Skeletal muscle satellite cell (primary cell): ENCODE measurements at regions not wholly inside any gene's neighbourhood (a gene's known extent, or its start where the extent isn't known, plus 50 kb on each side); places are given as distances from the start of the nearest gene placed in this dataset.
"Not testable (repeated sequence)": the region's sequence is repeated elsewhere in the genome, so short reads cannot be mapped to it uniquely, and the experiment has no call there.

Experiments used
- H3K27me3 ChIP-seq: 2 replicates; pipeline ENCODE4 v1.7.0; 2013; ENCODE audit warnings: low read length; ENCODE audit not compliant: control insufficient read depth, insufficient read depth
- H3K36me3 ChIP-seq: 2 replicates; pipeline ENCODE4 v1.7.0; 2013; ENCODE audit warnings: mild to moderate bottlenecking, control low read depth, low read length; ENCODE audit not compliant: insufficient read depth
- H3K4me1 ChIP-seq: 2 replicates; pipeline ENCODE4 v1.7.0; 2013; ENCODE audit warnings: low read length; ENCODE audit not compliant: control insufficient read depth, insufficient read depth
- H3K4me2 ChIP-seq: 2 replicates; pipeline ENCODE4 v1.7.0; 2013; ENCODE audit warnings: mild to moderate bottlenecking, low read length
- H3K4me3 ChIP-seq: 2 replicates; pipeline ENCODE4 v1.7.0; 2013; ENCODE audit warnings: low read length
- H3K9ac ChIP-seq: 2 replicates; pipeline ENCODE4 v1.7.0; 2013; ENCODE audit warnings: mild to moderate bottlenecking, low read depth, low read length, moderate library complexity
- H3K9me3 ChIP-seq: replicated peaks from 2 replicates; pipeline ENCODE4 v1.7.0; 2013; ENCODE audit warnings: mild to moderate bottlenecking, control low read depth, low read length

DNA sequence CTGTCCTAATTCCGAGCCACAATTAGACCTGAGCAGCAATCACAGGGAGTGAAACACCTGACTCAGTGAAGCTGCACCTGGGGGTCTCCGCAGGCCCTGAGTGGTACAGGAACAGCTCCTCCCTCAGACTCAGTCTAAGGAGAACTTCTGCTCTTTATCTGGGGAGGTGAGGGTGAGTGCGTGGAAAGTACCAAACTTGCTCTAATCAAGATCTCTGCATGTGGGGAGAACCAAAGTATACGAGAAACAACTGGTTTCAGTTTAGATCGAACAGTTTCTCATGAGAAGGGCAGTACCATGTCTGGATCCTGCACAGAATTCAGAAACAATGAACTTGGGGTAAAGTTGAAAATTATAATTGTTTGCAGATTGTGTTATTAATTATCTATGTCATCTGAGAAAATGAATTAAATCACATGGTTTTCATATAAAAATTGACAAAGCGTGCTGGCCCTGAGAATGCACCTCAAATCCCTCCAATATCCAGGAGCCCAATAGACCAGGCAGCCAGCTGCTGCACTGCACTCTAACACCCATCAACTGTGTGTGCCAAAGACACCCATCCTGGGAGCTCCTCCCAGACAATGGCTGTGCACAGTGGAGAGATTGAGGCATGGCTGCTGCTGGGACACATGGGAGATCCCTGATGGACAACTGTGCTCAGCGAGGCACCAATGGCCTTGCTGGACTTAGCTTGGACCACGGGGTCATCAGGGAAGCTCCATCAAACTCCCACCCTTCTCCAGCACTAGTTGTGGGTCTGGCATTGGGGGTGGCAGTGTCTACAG is 803.8 kb downstream of the TMEM121 start:
- not testable (repeated sequence) for H3K9me3 ChIP-seq, H3K9ac ChIP-seq, H3K4me1 ChIP-seq, H3K27me3 ChIP-seq, H3K4me3 ChIP-seq, H3K36me3 ChIP-seq, H3K4me2 ChIP-seq

DNA sequence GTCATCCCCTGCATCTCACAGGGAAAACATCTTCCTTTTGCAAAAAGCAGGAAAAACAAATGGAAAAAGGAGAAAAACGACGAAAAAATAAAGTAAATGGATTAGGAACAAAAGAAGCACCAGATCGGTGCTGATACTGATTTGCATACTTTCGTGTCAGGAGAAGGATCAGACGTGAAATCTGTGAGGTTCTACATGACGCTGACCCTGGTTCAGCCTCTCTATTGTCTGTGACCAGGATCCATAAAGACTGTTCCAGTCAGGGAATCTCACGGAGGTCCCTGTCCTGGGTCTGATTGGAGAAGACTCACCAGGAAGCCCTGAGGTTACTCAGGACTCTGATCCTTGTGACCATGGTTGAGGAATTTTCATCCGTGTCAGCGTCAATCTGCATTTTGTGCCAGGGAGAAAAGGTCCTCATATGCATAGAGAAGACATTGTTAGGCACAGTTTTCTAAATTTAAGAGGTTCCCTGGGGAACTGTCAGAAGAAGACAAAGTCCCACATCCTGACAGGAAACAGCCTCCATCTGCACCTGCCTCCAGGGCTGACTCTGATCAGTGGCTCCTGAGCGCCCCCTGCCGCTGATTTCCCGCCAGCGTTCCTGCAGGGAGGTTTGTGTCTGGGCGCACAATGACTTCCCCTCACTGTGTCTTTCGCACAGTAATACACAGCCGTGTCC is 808.2 kb downstream of the TMEM121 start:
- H3K4me2 ChIP-seq, H3K9me3 ChIP-seq, H3K9ac ChIP-seq, H3K36me3 ChIP-seq, H3K4me1 ChIP-seq, H3K27me3 ChIP-seq, H3K4me3 ChIP-seq: not testable (repeated sequence)

DNA sequence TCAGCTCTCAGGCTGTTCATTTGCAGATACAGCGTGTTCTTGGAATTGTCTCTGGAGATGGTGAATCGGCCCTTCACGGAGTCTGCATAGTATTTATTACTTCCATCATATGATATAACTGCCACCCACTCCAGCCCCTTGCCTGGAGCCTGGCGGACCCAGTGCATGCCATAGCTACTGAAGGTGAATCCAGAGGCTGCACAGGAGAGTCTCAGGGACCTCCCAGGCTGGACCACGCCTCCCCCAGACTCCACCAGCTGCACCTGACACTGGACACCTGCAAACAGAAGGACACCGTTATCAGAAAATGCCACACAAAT is 808.7 kb downstream of the TMEM121 start:
- not testable (repeated sequence) for H3K4me1 ChIP-seq, H3K4me2 ChIP-seq, H3K9me3 ChIP-seq, H3K9ac ChIP-seq, H3K4me3 ChIP-seq, H3K36me3 ChIP-seq, H3K27me3 ChIP-seq

DNA sequence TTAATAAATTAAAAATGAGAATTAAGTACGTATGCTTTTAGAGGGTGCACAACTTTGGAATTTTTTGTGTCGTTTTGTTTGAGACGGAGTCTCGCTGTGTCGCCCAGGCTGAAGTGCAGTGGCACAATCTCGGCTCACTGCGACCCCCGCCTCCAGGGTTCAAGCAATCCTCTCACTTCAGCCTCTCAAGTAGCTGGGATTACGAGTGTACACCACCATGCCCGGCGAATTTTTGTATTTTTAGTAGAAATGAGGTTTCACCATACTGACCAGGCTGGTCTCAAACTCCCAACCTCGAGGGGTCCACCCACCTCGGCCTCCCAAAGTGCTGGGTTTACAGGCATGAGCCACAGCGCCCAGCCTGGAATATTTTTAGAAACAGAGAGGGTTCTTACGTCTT is 812.4 kb downstream of the TMEM121 start:
- H3K4me1 ChIP-seq, H3K9ac ChIP-seq: not testable (repeated sequence)

DNA sequence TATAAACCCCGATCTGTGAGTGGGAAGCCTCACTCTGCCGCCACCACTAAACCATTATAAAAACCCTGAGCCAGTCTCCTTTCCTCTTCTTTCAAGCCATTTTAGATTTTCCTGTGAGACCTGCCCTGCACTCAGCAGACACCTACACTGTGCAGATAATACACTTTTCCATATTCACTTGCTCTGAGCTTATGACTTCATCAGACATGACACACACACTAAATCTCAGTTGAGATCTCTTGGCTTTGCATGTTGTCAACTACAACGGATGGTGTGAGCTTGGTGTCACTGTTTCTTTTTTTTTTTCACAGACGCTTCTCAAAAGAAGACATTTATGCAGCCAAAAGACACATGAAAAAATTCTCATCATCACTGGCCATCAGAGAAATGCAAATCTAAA is 814.3 kb downstream of the TMEM121 start:
- peaks cover 17% of the 10 kb centered on the region for H3K9me3 ChIP-seq
- H3K27me3 ChIP-seq, H3K4me3 ChIP-seq, H3K36me3 ChIP-seq, H3K9ac ChIP-seq, H3K4me1 ChIP-seq, H3K4me2 ChIP-seq: not testable (repeated sequence)

More for the DNA sequence above, 812.4 kb downstream of the TMEM121 start:
- H3K9me3 ChIP-seq, H3K4me3 ChIP-seq, H3K36me3 ChIP-seq, H3K27me3 ChIP-seq, H3K4me2 ChIP-seq: not testable (repeated sequence)

DNA sequence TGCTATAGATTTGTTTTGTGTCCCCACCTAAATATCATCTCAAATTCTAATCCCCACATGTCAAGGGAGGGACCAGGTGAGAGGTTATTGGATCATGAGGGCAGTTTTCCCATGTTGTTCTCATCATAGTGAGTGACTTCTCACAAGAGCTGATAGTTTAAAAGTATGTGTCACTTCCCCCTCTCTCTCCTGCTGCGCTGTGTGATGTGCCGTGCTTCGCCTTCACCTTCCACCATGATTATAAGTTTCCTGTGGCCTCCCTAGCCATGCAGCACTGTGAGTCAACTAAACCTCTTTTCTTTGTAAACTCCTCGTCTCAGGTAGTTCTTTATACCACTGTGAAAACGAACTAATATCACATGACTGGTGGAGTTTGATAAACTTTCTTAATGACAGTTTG is 814.8 kb downstream of the TMEM121 start:
- H3K9ac ChIP-seq, H3K36me3 ChIP-seq, H3K27me3 ChIP-seq, H3K4me3 ChIP-seq, H3K4me2 ChIP-seq, H3K4me1 ChIP-seq: not testable (repeated sequence)
- peaks cover 22% of the 10 kb centered on the region for H3K9me3 ChIP-seq

DNA sequence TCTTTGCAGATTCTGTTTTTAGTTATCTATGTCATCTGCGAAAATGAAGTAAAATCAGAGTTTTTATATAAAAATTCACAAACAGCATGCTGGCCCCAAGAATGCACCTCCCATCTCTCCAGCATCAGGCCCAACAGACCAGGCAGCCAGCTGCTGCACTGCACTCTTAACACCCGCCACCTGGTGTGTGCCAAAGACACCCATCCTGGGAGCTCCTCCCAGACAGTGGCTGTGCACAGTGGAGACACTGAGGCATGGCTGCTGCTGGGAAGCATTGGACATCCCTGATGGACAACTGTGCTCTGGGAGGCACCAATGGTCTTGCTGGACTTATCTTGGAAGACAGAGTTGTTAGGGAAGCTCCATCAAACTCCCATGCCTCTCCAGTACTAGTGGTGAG is 817.2 kb downstream of the TMEM121 start:
- peaks cover 45% of the 10 kb centered on the region for H3K9me3 ChIP-seq
- no peaks in the 10 kb centered on the region for H3K27me3 ChIP-seq
- no peak overlapping the region for H3K9ac ChIP-seq
- no peak overlapping the region for H3K4me2 ChIP-seq
- H3K4me3 ChIP-seq, result no peak overlapping the region
- H3K36me3 ChIP-seq, result no peaks in the 10 kb centered on the region
- H3K4me1 ChIP-seq, result no peaks in the 10 kb centered on the region

DNA sequence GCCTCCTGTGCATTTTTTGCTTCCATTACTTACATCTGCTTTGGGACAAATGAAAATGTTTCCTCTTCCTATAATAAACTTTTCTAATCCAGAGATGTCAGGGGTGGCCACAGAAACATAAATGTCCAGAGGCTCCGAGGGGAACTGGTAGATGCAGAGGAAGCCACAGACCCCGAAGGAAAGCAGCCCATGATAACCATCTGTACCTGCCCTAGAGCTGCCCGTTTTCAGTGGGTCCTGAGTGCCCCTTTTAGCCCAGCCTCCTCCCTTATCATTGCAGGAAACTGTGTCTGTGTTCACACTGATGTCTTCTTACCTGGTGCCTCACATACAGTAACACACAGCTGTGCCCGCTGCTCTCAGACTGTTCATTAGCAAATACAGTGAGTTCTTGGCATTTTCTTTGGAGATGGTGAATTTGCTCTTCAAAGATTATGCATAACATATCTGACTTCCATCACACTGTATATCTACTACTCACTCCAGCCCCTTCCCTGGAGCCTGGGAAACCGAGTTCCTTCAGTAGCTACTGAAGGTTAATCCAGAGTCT is 817.8 kb downstream of the TMEM121 start:
- H3K36me3 ChIP-seq, H3K4me3 ChIP-seq, H3K9ac ChIP-seq, H3K27me3 ChIP-seq, H3K4me2 ChIP-seq, H3K4me1 ChIP-seq: not testable (repeated sequence)
- peaks cover 45% of the 10 kb centered on the region for H3K9me3 ChIP-seq

DNA sequence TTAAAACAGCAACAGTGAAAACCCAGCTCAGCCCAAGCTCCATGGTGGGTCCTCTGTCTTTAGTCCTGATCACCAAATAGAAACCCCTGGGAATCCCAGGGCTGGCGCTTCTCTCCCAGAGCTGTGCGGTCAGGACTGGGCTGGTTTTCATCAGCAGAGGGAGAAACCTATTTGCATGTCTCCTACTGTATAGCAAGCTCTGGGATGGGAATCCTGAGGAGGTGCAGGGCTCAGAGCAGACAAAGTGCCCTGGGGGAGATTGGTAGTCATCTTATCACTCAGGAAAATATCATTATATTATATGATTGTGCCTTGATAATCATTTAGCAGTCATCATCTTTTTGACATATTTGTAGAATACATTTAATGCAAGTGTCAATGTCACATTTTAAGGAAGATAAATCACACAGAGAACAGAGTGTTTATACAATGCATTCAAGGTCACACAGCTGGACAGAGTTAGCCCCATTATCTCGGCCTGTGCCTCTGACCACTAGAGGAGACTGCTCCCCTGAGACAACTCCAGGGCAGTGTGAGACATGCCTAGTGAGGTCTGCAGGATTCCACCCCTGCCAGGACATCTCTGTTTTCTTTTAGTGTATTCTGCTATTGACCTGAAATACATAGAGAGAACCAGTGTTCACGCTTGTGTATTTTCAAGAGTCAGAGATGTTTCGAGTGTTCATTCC is 818.6 kb downstream of the TMEM121 start:
- not testable (repeated sequence) for H3K36me3 ChIP-seq, H3K27me3 ChIP-seq, H3K9ac ChIP-seq, H3K4me1 ChIP-seq, H3K4me2 ChIP-seq, H3K4me3 ChIP-seq
- H3K9me3 ChIP-seq, result peaks cover 45% of the 10 kb centered on the region

DNA sequence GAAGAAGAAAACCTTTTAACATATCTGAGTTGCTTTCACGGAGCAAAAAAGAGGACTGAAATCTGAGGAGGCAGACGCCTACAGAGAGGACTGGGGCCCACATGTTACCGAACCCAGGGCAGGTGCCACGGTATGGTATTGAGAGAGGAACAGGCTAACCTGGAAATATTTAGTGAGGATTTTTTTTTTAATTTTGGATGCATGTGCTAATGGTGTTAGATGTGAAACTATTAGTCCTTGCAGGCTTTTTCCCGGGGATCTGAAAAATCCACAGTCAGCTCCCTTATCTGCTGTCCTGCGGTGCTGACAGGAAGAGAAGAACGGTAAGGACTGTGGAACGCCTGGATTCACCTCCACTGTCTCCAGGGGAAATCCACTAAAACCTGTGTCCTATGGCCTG is 819.7 kb downstream of the TMEM121 start:
- Histone ChIP-seq H3K4me2 (no peak overlapping the region), H3K4me3 (no peak overlapping the region), H3K36me3 (no peaks in the 10 kb centered on the region), H3K4me1 (no peaks in the 10 kb centered on the region), H3K9ac (no peak overlapping the region), H3K27me3 (no peaks in the 10 kb centered on the region), H3K9me3 (peaks cover 45% of the 10 kb centered on the region)

DNA sequence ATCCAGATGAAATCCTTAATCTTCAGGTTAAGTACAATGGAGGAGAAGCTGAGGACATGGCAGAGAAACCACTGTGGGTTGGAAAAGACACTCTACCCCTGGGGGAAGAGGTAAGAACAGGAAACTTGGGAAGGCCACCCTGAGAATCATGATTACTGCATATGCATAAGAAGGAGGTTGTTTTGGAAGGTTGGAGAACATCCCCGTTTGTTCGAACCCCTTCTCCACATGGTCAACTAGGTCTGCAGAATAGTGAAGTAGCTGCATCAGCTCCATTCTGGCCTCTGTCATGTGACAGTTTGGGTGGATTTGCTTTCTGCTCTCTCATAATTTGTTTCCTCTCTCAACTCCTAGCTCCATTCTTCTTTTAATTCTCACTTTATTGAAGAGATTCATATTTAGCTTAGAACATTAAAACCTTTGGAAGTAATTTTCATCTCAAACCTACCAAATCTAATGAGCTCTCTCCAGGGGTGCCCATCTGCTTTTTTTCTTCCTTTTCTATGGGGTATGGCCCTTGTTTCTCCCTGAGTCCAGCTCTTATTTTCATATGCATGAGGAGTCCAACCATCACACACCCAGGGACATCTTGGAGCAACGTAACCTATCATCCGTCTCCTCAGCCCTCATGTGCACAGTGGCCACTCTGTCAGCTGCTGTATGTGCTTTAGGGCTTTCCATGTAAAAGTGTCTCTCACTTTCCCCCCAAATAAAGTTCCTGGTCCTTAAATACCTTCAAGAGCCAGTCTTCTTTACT is 820.3 kb downstream of the TMEM121 start:
- Histone ChIP-seq H3K27me3 (no peaks in the 10 kb centered on the region), H3K9ac (no peak overlapping the region), H3K4me2 (no peak overlapping the region), H3K36me3 (no peaks in the 10 kb centered on the region), H3K4me3 (no peak overlapping the region), H3K4me1 (no peaks in the 10 kb centered on the region), H3K9me3 (peaks cover 45% of the 10 kb centered on the region)
